WTC11 (cell line): ENCODE measurements at regions not wholly inside any gene's neighbourhood (a gene's known extent, or its start where the extent isn't known, plus 50 kb on each side); places are given as distances from the start of the nearest gene placed in this dataset.

ENCODE experiments used
- ATAC-seq: fragments of 200-7000 bp; cut with Tn5 transposase; 2 replicates; pipeline ENCODE4 v1.10.0; 2021; ENCODE audit warnings: mild to moderate bottlenecking, moderate library complexity
- CTCF ChIA-PET: fragments of 300-600 bp; sonication (Branson Sonifier 250); formaldehyde crosslinking; loops from one replicate; lab custom pipeline; 2021; ENCODE audit warnings: antibody characterized with exemption; lab: Charles Lee
- POLR2A ChIA-PET: fragments of 350-600 bp; sonication (Branson Sonifier 250); formaldehyde crosslinking; loops from one replicate; lab custom pipeline; 2021; ENCODE audit warnings: antibody characterized with exemption; lab: Charles Lee
- DNase-seq: peaks from one replicate; pipeline ENCODE4 v3.0.0; 2021; ENCODE audit warnings: low spot score
- H3K27ac Mint-ChIP-seq: 2 replicates; pipeline ENCODE4 v1.8.0; 2021; ENCODE audit warnings: mixed read lengths
- H3K27me3 Mint-ChIP-seq: 2 replicates; pipeline ENCODE4 v1.8.0; 2021; ENCODE audit warnings: low read depth, mild to moderate bottlenecking, moderate library complexity, mixed read lengths
- H3K36me3 Mint-ChIP-seq: 2 replicates; pipeline ENCODE4 v1.8.0; 2021; ENCODE audit warnings: mixed read lengths
- H3K4me1 Mint-ChIP-seq: 2 replicates; pipeline ENCODE4 v1.8.0; 2022; ENCODE audit warnings: mixed read lengths
- H3K4me3 Mint-ChIP-seq: 2 replicates; pipeline ENCODE4 v1.8.0; 2021; ENCODE audit warnings: mild to moderate bottlenecking, moderate library complexity, mixed read lengths
- H3K9me3 Mint-ChIP-seq: 2 replicates; pipeline ENCODE4 v1.8.0; 2021; ENCODE audit warnings: mixed read lengths
- ATF1 ChIP-seq: sonication (generic); formaldehyde crosslinking; IDR thresholded peaks from 2 replicates; pipeline ENCODE4 v1.8.1; 2023; ENCODE audit warnings: mild to moderate bottlenecking, moderate library complexity, missing genetic modification reagents
- CREB1 ChIP-seq: sonication (generic); formaldehyde crosslinking; IDR thresholded peaks from 2 replicates; pipeline ENCODE4 v1.8.0; 2023; ENCODE audit warnings: mild to moderate bottlenecking, missing genetic modification reagents
- ESRRA ChIP-seq: sonication (generic); formaldehyde crosslinking; IDR thresholded peaks from 2 replicates; pipeline ENCODE4 v1.8.1; 2022; ENCODE audit warnings: mild to moderate bottlenecking, missing genetic modification reagents, borderline replicate concordance
- FOXJ3 ChIP-seq: sonication (generic); formaldehyde crosslinking; IDR thresholded peaks from 2 replicates; pipeline ENCODE4 v1.9.0; 2021; ENCODE audit warnings: missing genetic modification reagents, mild to moderate bottlenecking, borderline replicate concordance
- FOXK1 ChIP-seq: sonication (generic); formaldehyde crosslinking; IDR thresholded peaks from 2 replicates; pipeline ENCODE4 v1.8.0; 2022; ENCODE audit warnings: mild to moderate bottlenecking, moderate library complexity, missing genetic modification reagents
- FOXP1 ChIP-seq: sonication (generic); formaldehyde crosslinking; IDR thresholded peaks from 2 replicates; pipeline ENCODE4 v1.8.0; 2022; ENCODE audit warnings: missing genetic modification reagents, mild to moderate bottlenecking, moderate library complexity, borderline replicate concordance
- GABPB1 ChIP-seq: sonication (generic); formaldehyde crosslinking; IDR thresholded peaks from 2 replicates; pipeline ENCODE4 v1.8.1; 2023; ENCODE audit warnings: mild to moderate bottlenecking, missing genetic modification reagents
- KAT7 ChIP-seq: sonication (generic); formaldehyde crosslinking; IDR thresholded peaks from 2 replicates; pipeline ENCODE4 v1.8.1; 2023; ENCODE audit warnings: missing genetic modification reagents, mild to moderate bottlenecking, borderline replicate concordance
- MXD4 ChIP-seq: fragments of 250-450 bp; sonication (Bioruptor Pico); IDR thresholded peaks from 2 replicates; pipeline ENCODE4 v1.8.0; 2021; ENCODE audit warnings: mild to moderate bottlenecking, moderate library complexity, borderline replicate concordance
- MYBL2 ChIP-seq: sonication (generic); formaldehyde crosslinking; IDR thresholded peaks from 2 replicates; pipeline ENCODE4 v1.8.1; 2023; ENCODE audit warnings: mild to moderate bottlenecking, moderate library complexity, missing genetic modification reagents
- NFATC4 ChIP-seq: fragments of 250-450 bp; sonication (Bioruptor Pico); IDR thresholded peaks from 2 replicates; pipeline ENCODE4 v1.9.0; 2021; ENCODE audit warnings: mild to moderate bottlenecking
- NR1H2 ChIP-seq: sonication (generic); formaldehyde crosslinking; IDR thresholded peaks from 2 replicates; pipeline ENCODE4 v1.9.0; 2021; ENCODE audit warnings: mild to moderate bottlenecking, moderate library complexity, missing genetic modification reagents
- PRRX2 ChIP-seq: fragments of 250-450 bp; sonication (Bioruptor Pico); IDR thresholded peaks from 2 replicates; pipeline ENCODE4 v1.8.0; 2021; ENCODE audit warnings: mild to moderate bottlenecking
- SOX15 ChIP-seq: fragments of 250-450 bp; sonication (Bioruptor Pico); IDR thresholded peaks from 2 replicates; pipeline ENCODE4 v1.9.0; 2021; ENCODE audit warnings: mild to moderate bottlenecking
- TEAD1 ChIP-seq: sonication (generic); formaldehyde crosslinking; IDR thresholded peaks from 2 replicates; pipeline ENCODE4 v1.8.0; 2022; ENCODE audit warnings: mild to moderate bottlenecking, missing genetic modification reagents
- TP53 ChIP-seq: sonication (generic); formaldehyde crosslinking; IDR thresholded peaks from 2 replicates; pipeline ENCODE4 v1.8.1; 2023; ENCODE audit warnings: mild to moderate bottlenecking, missing genetic modification reagents
- ZNF121 ChIP-seq: sonication (generic); formaldehyde crosslinking; IDR thresholded peaks from 2 replicates; pipeline ENCODE4 v1.8.0; 2023; ENCODE audit warnings: missing genetic modification reagents
- ZNF671 ChIP-seq: fragments of 250-450 bp; sonication (Bioruptor Pico); IDR thresholded peaks from 2 replicates; pipeline ENCODE4 v1.8.0; 2021; ENCODE audit warnings: mild to moderate bottlenecking
- TF ChIP-seq, protein P1 (sequence below): sonication (generic); formaldehyde crosslinking; conservative IDR thresholded peaks from 2 replicates; pipeline ENCODE4 v1.8.1; 2022; ENCODE audit warnings: mild to moderate bottlenecking, missing genetic modification reagents
- TF ChIP-seq, protein P2 (sequence below): sonication (generic); formaldehyde crosslinking; IDR thresholded peaks from 2 replicates; pipeline ENCODE4 v1.8.1; 2022; ENCODE audit warnings: mild to moderate bottlenecking, missing genetic modification reagents, moderate library complexity, borderline replicate concordance
- TF ChIP-seq, protein P3 (sequence below): sonication (generic); formaldehyde crosslinking; IDR thresholded peaks from 2 replicates; pipeline ENCODE4 v1.8.1; 2023; ENCODE audit warnings: mild to moderate bottlenecking, missing genetic modification reagents
- TF ChIP-seq, protein P4 (sequence below): sonication (generic); formaldehyde crosslinking; IDR thresholded peaks from 2 replicates; pipeline ENCODE4 v1.8.1; 2023; ENCODE audit warnings: mild to moderate bottlenecking, moderate library complexity, missing genetic modification reagents
- TF ChIP-seq, protein P5 (sequence below): sonication (generic); formaldehyde crosslinking; IDR thresholded peaks from 2 replicates; pipeline ENCODE4 v1.8.0; 2023; ENCODE audit warnings: missing genetic modification reagents
- TF ChIP-seq, protein P6 (sequence below): sonication (generic); formaldehyde crosslinking; IDR thresholded peaks from 2 replicates; pipeline ENCODE4 v1.8.0; 2022; ENCODE audit warnings: mild to moderate bottlenecking, missing genetic modification reagents

DNA sequence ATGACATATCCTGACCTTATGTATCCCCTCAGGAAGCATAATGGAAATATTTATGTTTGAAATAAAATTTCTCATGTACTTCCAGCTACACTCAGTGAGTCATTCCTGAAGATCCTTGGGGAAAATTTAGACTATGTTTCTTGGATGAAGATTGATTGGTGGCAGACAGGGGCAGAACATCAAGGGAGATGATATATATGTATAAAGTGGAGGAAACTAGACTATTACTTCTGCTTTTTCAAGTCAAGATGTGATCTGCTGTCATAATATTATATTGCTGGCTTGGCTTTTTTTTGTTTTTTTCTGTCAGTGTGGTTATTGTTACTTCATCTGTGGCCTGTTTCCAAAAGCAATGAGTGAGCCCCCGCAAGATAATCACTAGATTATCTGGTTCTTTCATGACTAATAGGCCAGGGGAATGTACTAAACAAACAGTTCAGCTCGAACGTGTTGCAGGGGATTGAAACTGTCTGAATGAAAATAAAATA is 87.2 kb upstream of the TNFSF11 start:
- no peaks in the 10 kb centered on the region for H3K27me3 Mint-ChIP-seq
- no peak overlapping the region for H3K4me3 Mint-ChIP-seq
- ChIA-PET POLR2A (no interaction called here), CTCF (interaction anchor here (1.8 kb wide), 1 partner anchor 8 kb away, joined by 5 read pairs; no protein-coding TSS in a partner anchor)
- no peak for TF ChIP-seq ZNF671
- TF ChIP-seq, protein P1, sequence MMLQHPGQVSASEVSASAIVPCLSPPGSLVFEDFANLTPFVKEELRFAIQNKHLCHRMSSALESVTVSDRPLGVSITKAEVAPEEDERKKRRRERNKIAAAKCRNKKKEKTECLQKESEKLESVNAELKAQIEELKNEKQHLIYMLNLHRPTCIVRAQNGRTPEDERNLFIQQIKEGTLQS (CRISPR knock-in tag), result no peak
- no peak for DNase-seq
- H3K9me3 Mint-ChIP-seq, result peaks cover 10% of the 10 kb centered on the region
- no peak for ATAC-seq
- no peaks in the 10 kb centered on the region for H3K4me1 Mint-ChIP-seq
- H3K36me3 Mint-ChIP-seq, result peaks cover 5% of the 10 kb centered on the region; the same call in 1 of the 2 replicates
- no peak overlapping the region for H3K27ac Mint-ChIP-seq

DNA sequence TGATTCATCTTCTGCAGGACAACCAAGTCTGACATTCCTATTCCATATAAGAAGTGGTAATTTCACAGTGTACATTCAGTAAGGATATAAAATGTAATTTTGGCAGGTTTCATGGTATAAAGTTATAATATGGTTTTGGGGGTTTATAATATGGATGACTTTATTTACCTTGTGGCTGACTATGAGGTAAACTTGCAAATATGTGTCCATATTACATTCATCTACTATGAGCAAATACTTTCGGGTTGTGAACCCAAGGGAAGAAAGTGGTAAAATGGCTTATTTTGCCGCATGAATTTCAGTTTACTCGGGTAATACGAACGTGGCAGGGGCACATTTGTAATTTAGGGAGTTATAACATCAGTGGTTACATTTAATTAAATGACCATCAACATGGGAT is 86.7 kb upstream of the TNFSF11 start:
- Mint-ChIP-seq H3K27me3 (no peaks in the 10 kb centered on the region), H3K9me3 (peaks cover 10% of the 10 kb centered on the region)
- CTCF ChIA-PET, result interaction anchor here (1.8 kb wide), 1 partner anchor 9 kb away, joined by 5 read pairs; no protein-coding TSS in a partner anchor
- no peak for TF ChIP-seq ATF1
- TF ChIP-seq TEAD1 (CRISPR knock-in tag), result no peak
- no peak for TF ChIP-seq NR1H2 (CRISPR knock-in tag)
- TF ChIP-seq NFATC4, result no peak
- TF ChIP-seq, protein P2, sequence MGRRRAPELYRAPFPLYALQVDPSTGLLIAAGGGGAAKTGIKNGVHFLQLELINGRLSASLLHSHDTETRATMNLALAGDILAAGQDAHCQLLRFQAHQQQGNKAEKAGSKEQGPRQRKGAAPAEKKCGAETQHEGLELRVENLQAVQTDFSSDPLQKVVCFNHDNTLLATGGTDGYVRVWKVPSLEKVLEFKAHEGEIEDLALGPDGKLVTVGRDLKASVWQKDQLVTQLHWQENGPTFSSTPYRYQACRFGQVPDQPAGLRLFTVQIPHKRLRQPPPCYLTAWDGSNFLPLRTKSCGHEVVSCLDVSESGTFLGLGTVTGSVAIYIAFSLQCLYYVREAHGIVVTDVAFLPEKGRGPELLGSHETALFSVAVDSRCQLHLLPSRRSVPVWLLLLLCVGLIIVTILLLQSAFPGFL, result no peak
- TF ChIP-seq FOXJ3, result no peak
- TF ChIP-seq, protein P3, sequence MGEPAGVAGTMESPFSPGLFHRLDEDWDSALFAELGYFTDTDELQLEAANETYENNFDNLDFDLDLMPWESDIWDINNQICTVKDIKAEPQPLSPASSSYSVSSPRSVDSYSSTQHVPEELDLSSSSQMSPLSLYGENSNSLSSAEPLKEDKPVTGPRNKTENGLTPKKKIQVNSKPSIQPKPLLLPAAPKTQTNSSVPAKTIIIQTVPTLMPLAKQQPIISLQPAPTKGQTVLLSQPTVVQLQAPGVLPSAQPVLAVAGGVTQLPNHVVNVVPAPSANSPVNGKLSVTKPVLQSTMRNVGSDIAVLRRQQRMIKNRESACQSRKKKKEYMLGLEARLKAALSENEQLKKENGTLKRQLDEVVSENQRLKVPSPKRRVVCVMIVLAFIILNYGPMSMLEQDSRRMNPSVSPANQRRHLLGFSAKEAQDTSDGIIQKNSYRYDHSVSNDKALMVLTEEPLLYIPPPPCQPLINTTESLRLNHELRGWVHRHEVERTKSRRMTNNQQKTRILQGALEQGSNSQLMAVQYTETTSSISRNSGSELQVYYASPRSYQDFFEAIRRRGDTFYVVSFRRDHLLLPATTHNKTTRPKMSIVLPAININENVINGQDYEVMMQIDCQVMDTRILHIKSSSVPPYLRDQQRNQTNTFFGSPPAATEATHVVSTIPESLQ (CRISPR knock-in tag), result no peak
- TF ChIP-seq PRRX2 (CRISPR knock-in tag), result no peak
- TF ChIP-seq FOXP1 (CRISPR knock-in tag), result no peak
- TF ChIP-seq KAT7, result no peak
- no peak for TF ChIP-seq MYBL2 (CRISPR knock-in tag)
- TF ChIP-seq, protein P4, sequence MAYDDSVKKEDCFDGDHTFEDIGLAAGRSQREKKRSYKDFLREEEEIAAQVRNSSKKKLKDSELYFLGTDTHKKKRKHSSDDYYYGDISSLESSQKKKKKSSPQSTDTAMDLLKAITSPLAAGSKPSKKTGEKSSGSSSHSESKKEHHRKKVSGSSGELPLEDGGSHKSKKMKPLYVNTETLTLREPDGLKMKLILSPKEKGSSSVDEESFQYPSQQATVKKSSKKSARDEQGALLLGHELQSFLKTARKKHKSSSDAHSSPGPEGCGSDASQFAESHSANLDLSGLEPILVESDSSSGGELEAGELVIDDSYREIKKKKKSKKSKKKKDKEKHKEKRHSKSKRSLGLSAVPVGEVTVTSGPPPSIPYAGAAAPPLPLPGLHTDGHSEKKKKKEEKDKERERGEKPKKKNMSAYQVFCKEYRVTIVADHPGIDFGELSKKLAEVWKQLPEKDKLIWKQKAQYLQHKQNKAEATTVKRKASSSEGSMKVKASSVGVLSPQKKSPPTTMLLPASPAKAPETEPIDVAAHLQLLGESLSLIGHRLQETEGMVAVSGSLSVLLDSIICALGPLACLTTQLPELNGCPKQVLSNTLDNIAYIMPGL (CRISPR knock-in tag), result no peak
- no peak for TF ChIP-seq CREB1 (CRISPR knock-in tag)
- TF ChIP-seq ZNF121 (CRISPR knock-in tag), result no peak
- TF ChIP-seq, protein P5, sequence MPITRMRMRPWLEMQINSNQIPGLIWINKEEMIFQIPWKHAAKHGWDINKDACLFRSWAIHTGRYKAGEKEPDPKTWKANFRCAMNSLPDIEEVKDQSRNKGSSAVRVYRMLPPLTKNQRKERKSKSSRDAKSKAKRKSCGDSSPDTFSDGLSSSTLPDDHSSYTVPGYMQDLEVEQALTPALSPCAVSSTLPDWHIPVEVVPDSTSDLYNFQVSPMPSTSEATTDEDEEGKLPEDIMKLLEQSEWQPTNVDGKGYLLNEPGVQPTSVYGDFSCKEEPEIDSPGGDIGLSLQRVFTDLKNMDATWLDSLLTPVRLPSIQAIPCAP (CRISPR knock-in tag), result no peak
- TF ChIP-seq, all 79 proteins: peak for 0
- Mint-ChIP-seq H3K4me1 (no peaks in the 10 kb centered on the region), H3K27ac (no peak overlapping the region), H3K36me3 (peaks cover 5% of the 10 kb centered on the region; the same call in 1 of the 2 replicates), H3K4me3 (no peak overlapping the region)
- DNase-seq (no peak), ATAC-seq (no peak)
- POLR2A ChIA-PET, result no interaction called here

DNA sequence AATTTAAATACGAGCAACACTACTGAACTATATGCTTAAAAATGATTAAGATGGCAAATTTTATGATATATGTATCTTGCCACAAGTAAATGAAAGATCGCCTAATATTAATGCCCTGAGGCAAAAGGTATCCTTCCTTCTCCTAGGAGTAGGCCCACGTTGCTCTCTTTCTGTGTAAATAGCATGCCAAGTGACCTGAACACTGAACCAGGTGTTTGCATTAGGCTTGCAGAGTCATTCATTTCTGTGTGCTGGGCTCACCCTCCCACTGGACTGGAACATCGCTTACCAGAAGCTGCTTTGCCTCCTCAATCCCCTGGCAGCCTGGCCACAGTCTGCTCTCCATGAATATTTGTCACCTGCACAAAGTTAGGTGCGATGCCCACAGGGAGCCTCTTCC is 83.3 kb upstream of the TNFSF11 start:
- no peak for DNase-seq
- no peak for ATAC-seq
- Mint-ChIP-seq H3K4me1 (no peaks in the 10 kb centered on the region), H3K9me3 (no peaks in the 10 kb centered on the region), H3K36me3 (no peaks in the 10 kb centered on the region), H3K27me3 (no peaks in the 10 kb centered on the region), H3K27ac (no peak overlapping the region), H3K4me3 (no peak overlapping the region)
- CTCF ChIA-PET, result no interaction called here
- POLR2A ChIA-PET, result no interaction called here
- TF ChIP-seq, protein P1 (CRISPR knock-in tag), result no peak
- TF ChIP-seq GABPB1 (no peak), TEAD1 (CRISPR knock-in tag) (no peak), MYBL2 (CRISPR knock-in tag) (no peak), ESRRA (CRISPR knock-in tag) (no peak), SOX15 (no peak), FOXK1 (no peak), FOXJ3 (no peak), TP53 (CRISPR knock-in tag) (no peak), MXD4 (no peak)
- TF ChIP-seq, protein P6, sequence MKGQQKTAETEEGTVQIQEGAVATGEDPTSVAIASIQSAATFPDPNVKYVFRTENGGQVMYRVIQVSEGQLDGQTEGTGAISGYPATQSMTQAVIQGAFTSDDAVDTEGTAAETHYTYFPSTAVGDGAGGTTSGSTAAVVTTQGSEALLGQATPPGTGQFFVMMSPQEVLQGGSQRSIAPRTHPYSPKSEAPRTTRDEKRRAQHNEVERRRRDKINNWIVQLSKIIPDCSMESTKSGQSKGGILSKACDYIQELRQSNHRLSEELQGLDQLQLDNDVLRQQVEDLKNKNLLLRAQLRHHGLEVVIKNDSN (CRISPR knock-in tag), result no peak
